HEK293 (cell line): ENCODE measurements at regions not wholly inside any gene's neighbourhood (a gene's known extent, or its start where the extent isn't known, plus 50 kb on each side); places are given as distances from the start of the nearest gene placed in this dataset.

Experiments
- CTCF ChIA-PET: fragments of 350-600 bp; formaldehyde crosslinking; extraction: SDS; loops from one replicate; lab custom pipeline; 2021; ENCODE audit warnings: antibody characterized with exemption; lab: Yijun Ruan, JAX
- POLR2A ChIA-PET: fragments of 300-600 bp; formaldehyde crosslinking; extraction: SDS; loops from one replicate; lab custom pipeline; 2020; ENCODE audit warnings: antibody characterized with exemption, inconsistent platforms; lab: Yijun Ruan, JAX
- H3K27ac ChIP-seq: fragments of 200-500 bp; sonication (Bioruptor generic); 2 replicates; pipeline ENCODE4 v1.5.1; 2014; ENCODE audit warnings: low read depth, low read length, control low read depth, inconsistent platforms; ENCODE audit errors: extremely low read depth
- H3K36me3 ChIP-seq, 2 experiments: fragments of 200-500 bp in 1 of 2; sonication (Bioruptor generic) in 1 of 2; 1 replicate in 1 of 2; 2 replicates in 1 of 2; pipeline ENCODE4 v1.5.1; 2014 to 2017; ENCODE audit warnings: inconsistent platforms in 2 of 2, low read length in 2 of 2; ENCODE audit not compliant: control insufficient read depth in 2 of 2, insufficient read depth in 1 of 2
- H3K4me1 ChIP-seq: fragments of 200-500 bp; sonication (Bioruptor generic); 2 replicates; pipeline ENCODE4 v1.5.1; 2014; ENCODE audit warnings: mild to moderate bottlenecking, low read length, inconsistent platforms; ENCODE audit not compliant: control insufficient read depth, insufficient read depth
- H3K4me3 ChIP-seq: 2 replicates; pipeline ENCODE4 v1.5.1; 2011; ENCODE audit warnings: low read depth, mild to moderate bottlenecking, control low read depth, low read length, moderate library complexity
- H3K9me3 ChIP-seq: fragments of 200-500 bp; sonication (Bioruptor generic); 2 replicates; pipeline ENCODE4 v1.5.1; 2014; ENCODE audit warnings: low read depth, low read length, inconsistent platforms; ENCODE audit not compliant: control insufficient read depth, insufficient read depth
- BCL11B ChIP-seq: fragments of 450-650 bp; formaldehyde crosslinking; IDR thresholded peaks from 2 replicates; pipeline ENCODE4 v1.5.1; 2016; ENCODE audit warnings: low read depth, missing biosample characterization, missing genetic modification characterization
- HOXC10 ChIP-seq: sonication (generic); formaldehyde crosslinking; IDR thresholded peaks from 2 replicates; pipeline ENCODE4 v1.8.1; 2023; ENCODE audit warnings: mild to moderate bottlenecking, missing genetic modification reagents
- ZNF169 ChIP-seq: fragments of 450-650 bp; formaldehyde crosslinking; IDR thresholded peaks from 2 replicates; pipeline ENCODE4 v1.5.1; 2016; ENCODE audit warnings: missing biosample characterization, missing genetic modification characterization
- ZNF174 ChIP-seq: fragments of 450-650 bp; formaldehyde crosslinking; IDR thresholded peaks from 2 replicates; pipeline ENCODE4 v1.5.0; 2017; ENCODE audit warnings: missing biosample characterization, mild to moderate bottlenecking, missing genetic modification characterization
- ZNF211 ChIP-seq: fragments of 450-650 bp; formaldehyde crosslinking; IDR thresholded peaks from 2 replicates; pipeline ENCODE4 v1.5.1; 2016; ENCODE audit warnings: low read depth, missing biosample characterization, missing genetic modification characterization
- ZNF221 ChIP-seq: fragments of 450-650 bp; formaldehyde crosslinking; IDR thresholded peaks from 2 replicates; pipeline ENCODE4 v1.5.1; 2017; ENCODE audit warnings: missing biosample characterization, missing genetic modification characterization, borderline replicate concordance
- ZNF391 ChIP-seq: fragments of 450-650 bp; formaldehyde crosslinking; IDR thresholded peaks from 2 replicates; pipeline ENCODE4 v1.5.1; 2016; ENCODE audit warnings: low read depth, missing biosample characterization, missing genetic modification characterization, borderline replicate concordance
- ZNF510 ChIP-seq: fragments of 450-650 bp; formaldehyde crosslinking; IDR thresholded peaks from 2 replicates; pipeline ENCODE4 v1.5.1; 2018; ENCODE audit warnings: mild to moderate bottlenecking, missing genetic modification characterization, missing biosample characterization; ENCODE audit not compliant: insufficient replicate concordance
- ZNF521 ChIP-seq: fragments of 450-650 bp; formaldehyde crosslinking; IDR thresholded peaks from 2 replicates; pipeline ENCODE4 v1.5.1; 2017; ENCODE audit warnings: missing biosample characterization, mild to moderate bottlenecking, missing genetic modification characterization
- ZNF623 ChIP-seq: fragments of 450-650 bp; formaldehyde crosslinking; IDR thresholded peaks from 2 replicates; pipeline ENCODE4 v1.5.1; 2016; ENCODE audit warnings: missing biosample characterization, missing genetic modification characterization
- ZNF624 ChIP-seq: fragments of 450-650 bp; formaldehyde crosslinking; IDR thresholded peaks from 2 replicates; pipeline ENCODE4 v1.5.1; 2017; ENCODE audit warnings: missing biosample characterization, missing genetic modification characterization
- ZNF660 ChIP-seq: fragments of 450-650 bp; IDR thresholded peaks from 2 replicates; pipeline ENCODE4 v1.5.1; 2018; ENCODE audit warnings: missing biosample characterization, mild to moderate bottlenecking, missing genetic modification characterization
- ZNF830 ChIP-seq: fragments of 450-650 bp; IDR thresholded peaks from 2 replicates; pipeline ENCODE4 v1.5.0; 2018; ENCODE audit warnings: missing biosample characterization, missing genetic modification characterization, low read depth, mild to moderate bottlenecking, moderate library complexity
- ZNF837 ChIP-seq: fragments of 450-650 bp; formaldehyde crosslinking; IDR thresholded peaks from 2 replicates; pipeline ENCODE4 v1.5.1; 2016; ENCODE audit warnings: missing biosample characterization, missing genetic modification characterization
- ZSCAN30 ChIP-seq: fragments of 450-650 bp; IDR thresholded peaks from 2 replicates; pipeline ENCODE4 v1.5.1; 2018; ENCODE audit warnings: missing biosample characterization, mild to moderate bottlenecking, missing genetic modification characterization, moderate library complexity
- TF ChIP-seq, protein P1 (sequence below): fragments of 450-650 bp; formaldehyde crosslinking; IDR thresholded peaks from 2 replicates; pipeline ENCODE4 v1.5.1; 2017; ENCODE audit warnings: missing biosample characterization, missing genetic modification characterization
- TF ChIP-seq, protein P2 (sequence below): fragments of 450-650 bp; formaldehyde crosslinking; IDR thresholded peaks from 2 replicates; pipeline ENCODE4 v1.5.1; 2016; ENCODE audit warnings: missing biosample characterization, missing genetic modification characterization, borderline replicate concordance
- TF ChIP-seq, protein P3 (sequence below): fragments of 450-650 bp; formaldehyde crosslinking; IDR thresholded peaks from 2 replicates; pipeline ENCODE4 v1.5.1; 2016; ENCODE audit warnings: missing biosample characterization, missing genetic modification characterization, borderline replicate concordance
- TF ChIP-seq, protein P4 (sequence below): fragments of 450-650 bp; formaldehyde crosslinking; IDR thresholded peaks from 2 replicates; pipeline ENCODE4 v1.5.1; 2016; ENCODE audit warnings: missing biosample characterization, missing genetic modification characterization

DNA sequence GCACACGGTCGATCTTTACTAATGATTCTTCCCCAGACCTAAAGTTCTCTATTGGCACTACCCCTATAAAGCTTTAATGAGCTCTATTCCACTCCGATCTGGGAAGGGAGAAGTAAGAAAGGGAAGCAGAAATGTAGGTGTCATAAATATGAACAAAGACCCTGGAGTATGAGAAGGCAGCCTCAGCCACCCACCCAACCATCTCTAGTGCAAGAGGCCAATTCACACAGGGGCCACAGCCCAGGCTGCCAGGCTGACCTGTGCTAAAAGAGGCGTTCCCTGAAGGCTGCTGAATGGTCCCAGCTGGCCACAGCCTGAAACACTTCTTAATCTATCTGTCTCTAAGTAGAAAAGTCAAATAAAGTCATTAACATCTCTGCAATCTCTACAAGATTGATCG is 60.1 kb upstream of the ACTR3 start:
- H3K9me3 ChIP-seq, result no peaks in the 10 kb centered on the region
- no peaks in the 10 kb centered on the region for H3K36me3 ChIP-seq
- TF ChIP-seq HOXC10 (CRISPR knock-in tag) (no peak), ZNF169 (no peak), ZNF391 (tag by site-specific recombination) (no peak), ZNF221 (tag by site-specific recombination) (no peak)
- TF ChIP-seq, protein P1, sequence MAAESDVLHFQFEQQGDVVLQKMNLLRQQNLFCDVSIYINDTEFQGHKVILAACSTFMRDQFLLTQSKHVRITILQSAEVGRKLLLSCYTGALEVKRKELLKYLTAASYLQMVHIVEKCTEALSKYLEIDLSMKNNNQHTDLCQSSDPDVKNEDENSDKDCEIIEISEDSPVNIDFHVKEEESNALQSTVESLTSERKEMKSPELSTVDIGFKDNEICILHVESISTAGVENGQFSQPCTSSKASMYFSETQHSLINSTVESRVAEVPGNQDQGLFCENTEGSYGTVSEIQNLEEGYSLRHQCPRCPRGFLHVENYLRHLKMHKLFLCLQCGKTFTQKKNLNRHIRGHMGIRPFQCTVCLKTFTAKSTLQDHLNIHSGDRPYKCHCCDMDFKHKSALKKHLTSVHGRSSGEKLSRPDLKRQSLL (tag by site-specific recombination), result no peak
- no peak overlapping the region for H3K4me3 ChIP-seq
- ChIA-PET POLR2A (no interaction called here), CTCF (no interaction called here)
- no peak overlapping the region for H3K27ac ChIP-seq
- no peaks in the 10 kb centered on the region for H3K4me1 ChIP-seq

DNA sequence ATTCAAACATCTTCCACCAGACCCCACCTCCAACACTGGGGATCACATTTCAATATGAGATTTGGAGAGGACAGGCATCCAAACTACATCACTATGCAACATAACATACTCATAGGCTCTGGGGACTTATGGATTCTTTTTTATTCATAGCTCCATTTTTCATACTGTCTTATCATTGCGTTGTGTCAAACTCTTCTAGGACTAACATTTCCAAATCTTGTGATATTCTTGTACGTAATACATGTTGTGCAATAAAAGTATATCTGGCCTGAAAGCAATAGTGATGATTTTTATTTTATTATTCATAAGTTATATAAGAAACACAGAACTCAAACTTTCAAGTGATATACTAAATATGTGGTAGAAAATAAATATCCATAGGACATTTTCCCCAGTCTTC is 60.6 kb upstream of the ACTR3 start:
- ChIA-PET CTCF (no interaction called here), POLR2A (no interaction called here)
- TF ChIP-seq ZSCAN30 (tag by site-specific recombination), result no peak
- TF ChIP-seq, protein P2, sequence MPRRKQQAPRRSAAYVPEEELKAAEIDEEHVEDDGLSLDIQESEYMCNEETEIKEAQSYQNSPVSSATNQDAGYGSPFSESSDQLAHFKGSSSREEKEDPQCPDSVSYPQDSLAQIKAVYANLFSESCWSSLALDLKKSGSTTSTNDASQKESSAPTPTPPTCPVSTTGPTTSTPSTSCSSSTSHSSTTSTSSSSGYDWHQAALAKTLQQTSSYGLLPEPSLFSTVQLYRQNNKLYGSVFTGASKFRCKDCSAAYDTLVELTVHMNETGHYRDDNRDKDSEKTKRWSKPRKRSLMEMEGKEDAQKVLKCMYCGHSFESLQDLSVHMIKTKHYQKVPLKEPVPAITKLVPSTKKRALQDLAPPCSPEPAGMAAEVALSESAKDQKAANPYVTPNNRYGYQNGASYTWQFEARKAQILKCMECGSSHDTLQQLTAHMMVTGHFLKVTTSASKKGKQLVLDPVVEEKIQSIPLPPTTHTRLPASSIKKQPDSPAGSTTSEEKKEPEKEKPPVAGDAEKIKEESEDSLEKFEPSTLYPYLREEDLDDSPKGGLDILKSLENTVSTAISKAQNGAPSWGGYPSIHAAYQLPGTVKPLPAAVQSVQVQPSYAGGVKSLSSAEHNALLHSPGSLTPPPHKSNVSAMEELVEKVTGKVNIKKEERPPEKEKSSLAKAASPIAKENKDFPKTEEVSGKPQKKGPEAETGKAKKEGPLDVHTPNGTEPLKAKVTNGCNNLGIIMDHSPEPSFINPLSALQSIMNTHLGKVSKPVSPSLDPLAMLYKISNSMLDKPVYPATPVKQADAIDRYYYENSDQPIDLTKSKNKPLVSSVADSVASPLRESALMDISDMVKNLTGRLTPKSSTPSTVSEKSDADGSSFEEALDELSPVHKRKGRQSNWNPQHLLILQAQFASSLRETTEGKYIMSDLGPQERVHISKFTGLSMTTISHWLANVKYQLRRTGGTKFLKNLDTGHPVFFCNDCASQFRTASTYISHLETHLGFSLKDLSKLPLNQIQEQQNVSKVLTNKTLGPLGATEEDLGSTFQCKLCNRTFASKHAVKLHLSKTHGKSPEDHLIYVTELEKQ, result no peak
- TF ChIP-seq, protein P3, sequence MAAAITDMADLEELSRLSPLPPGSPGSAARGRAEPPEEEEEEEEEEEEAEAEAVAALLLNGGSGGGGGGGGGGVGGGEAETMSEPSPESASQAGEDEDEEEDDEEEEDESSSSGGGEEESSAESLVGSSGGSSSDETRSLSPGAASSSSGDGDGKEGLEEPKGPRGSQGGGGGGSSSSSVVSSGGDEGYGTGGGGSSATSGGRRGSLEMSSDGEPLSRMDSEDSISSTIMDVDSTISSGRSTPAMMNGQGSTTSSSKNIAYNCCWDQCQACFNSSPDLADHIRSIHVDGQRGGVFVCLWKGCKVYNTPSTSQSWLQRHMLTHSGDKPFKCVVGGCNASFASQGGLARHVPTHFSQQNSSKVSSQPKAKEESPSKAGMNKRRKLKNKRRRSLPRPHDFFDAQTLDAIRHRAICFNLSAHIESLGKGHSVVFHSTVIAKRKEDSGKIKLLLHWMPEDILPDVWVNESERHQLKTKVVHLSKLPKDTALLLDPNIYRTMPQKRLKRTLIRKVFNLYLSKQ, result no peak
- no peak for TF ChIP-seq BCL11B (tag by site-specific recombination)
- no peak for TF ChIP-seq ZNF521 (tag by site-specific recombination)
- no peak for TF ChIP-seq ZNF211 (tag by site-specific recombination)
- no peak for TF ChIP-seq ZNF660 (tag by site-specific recombination)
- no peak for TF ChIP-seq ZNF837 (tag by site-specific recombination)
- no peak for TF ChIP-seq ZNF624 (tag by site-specific recombination)
- Histone ChIP-seq H3K27ac (no peak overlapping the region), H3K9me3 (no peaks in the 10 kb centered on the region), H3K4me1 (no peaks in the 10 kb centered on the region), H3K4me3 (no peak overlapping the region), H3K36me3 (no peaks in the 10 kb centered on the region)

DNA sequence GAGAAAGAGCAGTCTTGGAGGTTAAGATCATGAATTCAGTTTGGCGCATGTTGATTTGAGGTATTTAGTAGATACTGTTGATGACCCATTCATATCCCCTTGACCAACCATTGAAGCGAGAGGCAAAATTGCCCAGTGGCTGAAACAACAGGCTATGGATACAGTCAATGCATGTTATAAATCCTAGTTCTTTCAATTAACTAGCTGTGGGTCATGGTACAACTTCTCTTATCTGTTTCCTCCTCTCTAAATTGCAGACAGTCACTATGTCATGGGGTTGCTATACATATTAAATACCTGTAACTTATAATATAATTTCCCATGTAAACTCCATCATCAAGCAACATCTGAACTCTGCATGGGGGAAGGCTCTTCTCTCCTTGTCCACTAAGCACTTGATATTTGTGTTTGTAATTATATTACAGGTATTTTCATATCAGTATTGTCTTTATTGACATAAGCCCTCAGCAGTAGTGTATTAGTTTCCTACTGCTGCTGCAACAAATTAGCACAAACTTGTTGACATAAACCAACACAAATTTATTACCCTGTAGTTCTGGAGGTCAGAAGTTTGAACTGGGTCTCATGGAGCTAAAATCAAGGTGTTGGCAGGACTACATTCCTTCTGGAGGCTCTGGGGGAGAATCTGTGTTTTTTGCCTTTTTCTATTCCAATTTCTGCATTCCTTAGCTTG is 61.7 kb upstream of the ACTR3 start:
- CTCF ChIA-PET, result interaction anchor here (0.6 kb wide), 1 partner anchor 1137 kb away, joined by 5 read pairs; no protein-coding TSS in a partner anchor
- Histone ChIP-seq H3K4me1 (no peaks in the 10 kb centered on the region), H3K27ac (no peak overlapping the region), H3K36me3 (no peaks in the 10 kb centered on the region), H3K4me3 (no peak overlapping the region), H3K9me3 (no peaks in the 10 kb centered on the region)
- POLR2A ChIA-PET, result no interaction called here
- TF ChIP-seq ZNF510 (tag by site-specific recombination) (no peak), ZNF830 (tag by site-specific recombination) (no peak), ZNF174 (tag by site-specific recombination) (no peak), ZNF623 (tag by site-specific recombination) (no peak)
- TF ChIP-seq, protein P4, sequence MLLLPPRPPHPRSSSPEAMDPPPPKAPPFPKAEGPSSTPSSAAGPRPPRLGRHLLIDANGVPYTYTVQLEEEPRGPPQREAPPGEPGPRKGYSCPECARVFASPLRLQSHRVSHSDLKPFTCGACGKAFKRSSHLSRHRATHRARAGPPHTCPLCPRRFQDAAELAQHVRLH, result no peak
